ENCODE measurements at regions not wholly inside any gene's neighbourhood (a gene's known extent, or its start where the extent isn't known, plus 50 kb on each side); places are given as distances from the start of the nearest gene placed in this dataset.

DNA sequence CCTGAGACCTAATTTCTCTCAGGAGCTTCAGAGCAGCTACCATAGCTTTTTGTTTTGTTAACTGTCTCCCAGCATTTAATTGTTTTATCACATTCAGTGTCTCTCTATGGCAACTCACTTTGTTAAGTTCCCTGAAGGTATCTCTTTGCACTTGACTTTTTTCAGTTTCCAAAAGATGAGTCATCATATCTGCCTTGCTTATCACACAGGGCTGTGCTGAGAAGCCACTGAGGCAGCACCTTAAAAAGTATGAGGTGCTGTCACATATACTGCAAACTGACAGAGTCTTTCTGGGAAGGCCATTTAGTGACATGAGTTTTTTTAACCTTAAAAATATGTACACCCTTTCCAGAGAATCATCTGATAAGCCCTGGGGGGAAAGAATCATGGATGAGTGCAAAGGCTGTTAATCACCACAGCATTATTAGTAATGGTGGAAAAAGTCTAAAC is 56.8 kb downstream of the PPP1R3C start:
- Mint-ChIP-seq H3K36me3 (ENCODE audit: insufficient read depth, unreplicated experiment) (no peaks in the 10 kb centered on the region), H3K27me3 (ENCODE audit: insufficient read depth, unreplicated experiment) (no peaks in the 10 kb centered on the region), H3K27ac (ENCODE audit: low read depth, unreplicated experiment) (no peak overlapping the region), H3K9me3 (ENCODE audit: unreplicated experiment) (peaks cover 8% of the 10 kb centered on the region), H3K4me1 (ENCODE audit: insufficient read depth, unreplicated experiment) (no peaks in the 10 kb centered on the region), H3K4me3 (ENCODE audit: unreplicated experiment) (no peak overlapping the region)
- intact Hi-C loops (cut with micrococcal nuclease) = no loop called here
- TF ChIP-seq, protein P1, sequence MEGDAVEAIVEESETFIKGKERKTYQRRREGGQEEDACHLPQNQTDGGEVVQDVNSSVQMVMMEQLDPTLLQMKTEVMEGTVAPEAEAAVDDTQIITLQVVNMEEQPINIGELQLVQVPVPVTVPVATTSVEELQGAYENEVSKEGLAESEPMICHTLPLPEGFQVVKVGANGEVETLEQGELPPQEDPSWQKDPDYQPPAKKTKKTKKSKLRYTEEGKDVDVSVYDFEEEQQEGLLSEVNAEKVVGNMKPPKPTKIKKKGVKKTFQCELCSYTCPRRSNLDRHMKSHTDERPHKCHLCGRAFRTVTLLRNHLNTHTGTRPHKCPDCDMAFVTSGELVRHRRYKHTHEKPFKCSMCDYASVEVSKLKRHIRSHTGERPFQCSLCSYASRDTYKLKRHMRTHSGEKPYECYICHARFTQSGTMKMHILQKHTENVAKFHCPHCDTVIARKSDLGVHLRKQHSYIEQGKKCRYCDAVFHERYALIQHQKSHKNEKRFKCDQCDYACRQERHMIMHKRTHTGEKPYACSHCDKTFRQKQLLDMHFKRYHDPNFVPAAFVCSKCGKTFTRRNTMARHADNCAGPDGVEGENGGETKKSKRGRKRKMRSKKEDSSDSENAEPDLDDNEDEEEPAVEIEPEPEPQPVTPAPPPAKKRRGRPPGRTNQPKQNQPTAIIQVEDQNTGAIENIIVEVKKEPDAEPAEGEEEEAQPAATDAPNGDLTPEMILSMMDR (IDR thresholded peaks at IDR 0.05; ENCODE audit: unreplicated experiment) = no peak
- ChIA-PET CTCF (no interaction called here), POLR2A (interaction anchor here (1.1 kb wide), 1 partner anchor 33 kb away, joined by 3 read pairs; no protein-coding TSS in a partner anchor)
- DNase-seq (ENCODE audit: unreplicated experiment) = no peak
- no TSS peak for BruUV-seq (replicated peaks)

DNA sequence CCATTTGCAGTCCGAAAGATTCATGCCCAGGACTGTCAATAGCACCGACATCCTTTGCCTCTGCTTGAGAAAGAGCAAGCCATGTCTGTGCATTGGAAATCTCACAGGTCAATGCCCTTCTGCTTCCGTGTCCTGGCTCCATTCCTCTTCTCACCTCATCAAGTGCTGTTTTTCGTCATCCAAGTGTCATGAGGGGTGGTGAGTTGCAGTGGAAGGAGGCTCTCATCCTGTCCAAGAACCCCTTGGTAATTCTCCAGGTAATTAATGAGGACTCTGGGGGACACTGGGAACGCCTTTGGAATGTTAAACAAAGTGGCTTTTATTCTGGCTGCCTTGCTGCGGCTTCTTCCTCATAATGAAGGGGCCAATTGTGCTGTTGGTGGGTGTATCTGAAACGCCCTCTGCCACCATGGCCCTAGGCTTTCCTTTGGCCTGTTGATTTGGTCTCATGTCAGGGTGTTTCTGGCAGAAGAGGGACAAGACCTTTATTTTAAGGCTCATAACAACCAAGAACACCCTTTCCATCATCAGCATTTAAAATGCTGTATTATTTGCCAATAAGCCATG is 57.7 kb downstream of the PPP1R3C start:
- TF ChIP-seq, protein P1 (IDR thresholded peaks at IDR 0.05; ENCODE audit: unreplicated experiment) = no peak
- Mint-ChIP-seq H3K4me1 (ENCODE audit: insufficient read depth, unreplicated experiment) (no peaks in the 10 kb centered on the region), H3K9me3 (ENCODE audit: unreplicated experiment) (peaks cover 8% of the 10 kb centered on the region), H3K27me3 (ENCODE audit: insufficient read depth, unreplicated experiment) (no peaks in the 10 kb centered on the region), H3K27ac (ENCODE audit: low read depth, unreplicated experiment) (no peak overlapping the region), H3K36me3 (ENCODE audit: insufficient read depth, unreplicated experiment) (no peaks in the 10 kb centered on the region), H3K4me3 (ENCODE audit: unreplicated experiment) (no peak overlapping the region)
- ChIA-PET POLR2A (interaction anchor here (1.1 kb wide), 1 partner anchor 34 kb away, joined by 3 read pairs; no protein-coding TSS in a partner anchor), CTCF (no interaction called here)
- no TSS peak for BruUV-seq (replicated peaks)
- intact Hi-C loops (cut with micrococcal nuclease) = no loop called here
- DNase-seq (ENCODE audit: unreplicated experiment) = no peak

DNA sequence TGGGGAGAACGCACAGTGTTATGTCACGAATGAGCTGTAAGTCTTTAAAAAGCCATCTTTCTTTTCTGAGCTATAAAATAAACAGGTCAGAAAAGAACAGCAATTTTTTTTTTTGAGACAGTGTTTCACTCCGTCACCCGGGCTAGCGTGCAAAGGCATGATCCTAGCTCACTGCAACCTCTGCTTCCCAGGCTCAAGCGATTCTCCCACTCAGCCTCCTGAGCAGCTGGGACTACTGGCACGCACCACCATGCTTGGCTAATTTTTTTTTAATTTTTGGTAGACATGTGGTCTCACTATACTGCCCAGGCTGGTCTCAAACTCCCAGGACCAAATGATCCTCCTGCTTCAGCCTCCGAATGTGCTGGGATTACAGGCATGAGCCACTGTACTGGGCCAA is 58.6 kb downstream of the PPP1R3C start:
- intact Hi-C loops (cut with micrococcal nuclease) = no loop called here
- Mint-ChIP-seq H3K4me1 (ENCODE audit: insufficient read depth, unreplicated experiment) (no peaks in the 10 kb centered on the region), H3K4me3 (ENCODE audit: unreplicated experiment) (no peak overlapping the region), H3K27ac (ENCODE audit: low read depth, unreplicated experiment) (no peak overlapping the region), H3K9me3 (ENCODE audit: unreplicated experiment) (peaks cover 8% of the 10 kb centered on the region), H3K36me3 (ENCODE audit: insufficient read depth, unreplicated experiment) (no peaks in the 10 kb centered on the region), H3K27me3 (ENCODE audit: insufficient read depth, unreplicated experiment) (no peaks in the 10 kb centered on the region)
- POLR2A ChIA-PET = interaction anchor here (1.0 kb wide), 1 partner anchor 23 kb away, joined by 3 read pairs; no protein-coding TSS in a partner anchor
- TF ChIP-seq, protein P1 (IDR thresholded peaks at IDR 0.05; ENCODE audit: unreplicated experiment) = no peak
- DNase-seq (ENCODE audit: unreplicated experiment) = no peak
- CTCF ChIA-PET = no interaction called here
- BruUV-seq (replicated peaks) = no TSS peak

DNA sequence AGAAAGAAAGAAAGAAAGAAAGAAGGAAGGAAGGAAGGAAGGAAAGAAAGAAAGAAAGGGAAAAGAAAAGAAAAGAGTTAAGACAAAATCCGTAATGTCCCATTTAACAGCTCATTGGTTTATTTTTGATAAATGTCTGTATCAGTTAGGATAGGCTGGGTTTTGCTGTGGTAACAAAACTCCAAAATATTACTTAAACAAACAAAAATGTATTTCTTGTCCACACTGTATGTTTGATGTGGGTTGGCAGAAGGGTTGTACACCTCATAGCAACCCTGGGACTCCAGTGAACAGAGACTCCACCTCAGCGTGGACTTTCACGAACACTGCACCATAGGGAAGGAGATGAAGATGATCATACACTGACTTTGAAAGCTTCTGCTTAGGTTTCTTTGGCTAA is 59.6 kb downstream of the PPP1R3C start:
- ChIA-PET CTCF (no interaction called here), POLR2A (interaction anchor here (0.6 to 1.0 kb wide), 4 partner anchors 24 to 1590 kb away, joined by 3 read pairs; no protein-coding TSS in a partner anchor)
- Mint-ChIP-seq H3K9me3 (ENCODE audit: unreplicated experiment) (peaks cover 8% of the 10 kb centered on the region), H3K36me3 (ENCODE audit: insufficient read depth, unreplicated experiment) (no peaks in the 10 kb centered on the region), H3K4me3 (ENCODE audit: unreplicated experiment) (no peak overlapping the region), H3K27ac (ENCODE audit: low read depth, unreplicated experiment) (no peak overlapping the region), H3K27me3 (ENCODE audit: insufficient read depth, unreplicated experiment) (no peaks in the 10 kb centered on the region), H3K4me1 (ENCODE audit: insufficient read depth, unreplicated experiment) (no peaks in the 10 kb centered on the region)
- no peak for DNase-seq (ENCODE audit: unreplicated experiment)
- TF ChIP-seq, protein P1 (IDR thresholded peaks at IDR 0.05; ENCODE audit: unreplicated experiment) = no peak
- intact Hi-C loops (cut with micrococcal nuclease) = no loop called here
- no TSS peak for BruUV-seq (replicated peaks)

All from MCF 10A (cell line).